Cerebellar cortex (tissue), 1 donor: ENCODE measurements at regions not wholly inside any gene's neighbourhood (a gene's known extent, or its start where the extent isn't known, plus 50 kb on each side); places are given as distances from the start of the nearest gene placed in this dataset.
A peak's percentile ranks its signal among the peaks of the same experiment; 100 is the strongest.
"Not testable (repeated sequence)": the region's sequence is repeated elsewhere in the genome, so short reads cannot be mapped to it uniquely, and the experiment has no call there.

Experiments used
- DNase-seq: peaks from one replicate; pipeline ENCODE4 v3.0.0-alpha.2; 2015; ENCODE audit warnings: low spot score

DNA sequence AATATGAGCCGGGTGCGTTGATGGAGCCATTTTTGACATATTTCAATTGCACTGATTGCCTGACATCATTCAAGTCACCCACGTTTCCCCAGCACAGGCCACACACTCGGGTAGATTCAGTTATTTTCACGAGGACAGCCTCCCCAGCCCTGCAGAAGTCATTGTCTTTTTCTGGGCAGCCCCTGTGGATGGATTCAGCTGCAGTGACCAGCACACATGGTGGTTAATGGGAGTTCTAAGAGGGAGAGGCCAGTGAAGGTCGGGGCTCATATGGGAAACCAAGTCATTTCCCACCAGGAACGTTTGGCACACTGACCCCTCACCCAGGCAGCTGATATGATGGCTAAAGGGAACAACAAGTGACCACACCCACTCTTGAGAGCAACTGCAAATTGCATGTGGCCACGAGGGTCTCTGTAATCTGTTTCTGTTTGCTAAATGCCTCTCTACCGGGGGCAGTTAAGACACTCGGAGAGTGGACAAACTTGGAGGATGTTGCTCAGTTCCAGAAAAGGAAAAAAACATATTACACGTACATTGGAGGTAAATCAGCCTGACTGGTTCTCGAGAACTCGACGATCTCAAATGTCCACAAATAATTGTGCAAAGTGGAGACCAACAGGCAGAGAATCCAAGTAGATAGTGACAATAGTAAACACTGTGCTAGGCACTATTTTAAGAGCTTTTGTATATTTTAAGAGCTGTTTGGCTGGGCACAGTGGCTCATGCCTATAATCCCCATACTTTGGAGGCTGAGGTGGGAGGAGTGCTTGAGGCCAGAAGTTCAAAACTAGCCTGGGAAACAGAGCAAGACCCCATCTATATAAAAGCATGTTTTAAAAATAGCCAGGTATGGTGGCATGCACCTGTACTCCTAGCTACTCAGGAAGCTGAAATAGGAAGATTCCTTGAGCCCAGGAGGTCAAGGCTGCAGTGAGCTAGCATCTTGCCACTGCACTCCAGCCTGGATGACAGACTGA lies 167.2 kb upstream of the IRF2BP2 start:
- no peak for DNase-seq

DNA sequence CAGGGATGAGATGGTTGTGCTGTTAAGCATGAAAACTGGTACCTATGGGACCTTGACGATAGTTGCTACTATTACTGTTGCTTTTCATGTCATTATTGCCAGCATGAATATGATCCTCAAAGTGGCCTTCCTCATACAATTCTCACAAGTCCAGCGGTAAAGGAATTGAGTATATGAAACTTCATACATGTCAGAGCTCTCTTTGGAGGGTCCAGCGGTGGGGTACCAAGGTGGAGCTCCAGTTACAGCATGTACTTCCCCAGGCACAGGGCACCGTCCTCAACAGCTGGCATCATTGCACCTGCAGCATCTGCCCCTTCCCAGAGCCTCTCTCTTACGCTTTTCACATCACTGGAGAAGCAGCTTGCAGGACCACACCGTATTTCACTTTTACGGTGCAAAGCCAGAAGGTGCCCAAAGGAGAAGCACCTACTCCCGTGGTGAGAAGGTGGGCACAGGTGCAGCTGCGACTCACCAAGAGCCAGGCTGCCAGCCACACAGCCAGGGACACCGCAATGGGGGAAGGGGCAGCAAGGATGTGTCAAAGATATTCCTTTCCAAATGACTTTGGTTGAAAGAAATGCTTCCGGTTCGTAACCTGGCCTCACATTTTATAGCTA lies 166.4 kb upstream of the IRF2BP2 start:
- DNase-seq: no peak

DNA sequence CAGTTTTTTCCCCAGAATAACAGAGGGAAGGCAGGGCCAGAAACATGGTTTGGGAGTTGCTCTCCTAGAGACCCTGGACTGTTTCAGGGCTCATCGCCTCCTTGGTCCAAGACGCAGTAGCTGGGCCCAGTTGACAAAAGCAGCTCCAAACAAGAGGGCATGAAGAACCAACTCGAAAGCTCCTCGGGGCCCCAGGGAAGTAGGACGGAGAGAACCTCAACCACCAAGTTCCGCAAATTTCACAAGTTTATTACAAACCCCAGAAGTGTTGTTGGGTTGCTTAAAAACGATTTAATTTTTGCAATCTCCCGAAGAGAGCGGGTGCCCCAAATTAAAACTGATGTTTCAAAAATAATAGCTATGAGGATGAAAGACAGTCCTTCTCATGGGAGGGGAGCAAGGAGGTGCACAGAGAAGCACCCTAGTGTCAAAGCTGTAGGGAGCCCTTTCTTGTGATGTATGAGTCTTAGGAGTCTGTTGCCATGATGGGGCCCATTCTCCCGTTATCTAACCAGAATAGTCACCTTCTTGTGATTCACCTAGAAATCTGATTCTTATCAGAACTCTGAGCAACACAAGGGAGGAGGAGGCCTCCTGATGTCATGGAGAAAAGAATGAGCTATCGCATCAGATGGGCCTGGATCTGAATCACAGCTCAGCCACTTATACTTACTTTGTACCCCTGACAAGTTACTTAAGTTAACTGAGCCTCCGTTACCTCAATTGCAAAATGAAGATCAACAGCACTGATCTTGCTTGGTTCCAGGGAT lies 165.7 kb upstream of the IRF2BP2 start:
- DNase-seq: no peak

DNA sequence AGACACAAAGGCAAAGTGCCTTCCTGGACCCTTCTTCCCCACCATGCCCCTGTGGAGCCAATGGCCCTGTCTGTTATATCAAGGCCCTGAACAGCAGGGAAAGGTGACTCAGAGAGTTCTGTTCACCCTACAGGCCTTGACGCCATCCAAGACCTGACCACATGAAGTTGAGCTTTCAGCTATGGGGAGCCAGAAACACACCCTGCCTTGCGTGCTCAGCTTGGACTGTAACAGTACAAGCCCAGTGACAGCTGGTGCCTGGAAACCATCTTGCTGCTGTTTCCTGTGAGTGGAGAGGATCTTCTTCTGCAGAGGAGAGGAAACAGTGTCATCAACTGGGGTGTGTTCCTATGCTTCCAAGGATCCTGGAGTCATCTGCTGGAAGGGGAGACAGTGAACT lies 165.0 kb upstream of the IRF2BP2 start:
- DNase-seq: no peak

DNA sequence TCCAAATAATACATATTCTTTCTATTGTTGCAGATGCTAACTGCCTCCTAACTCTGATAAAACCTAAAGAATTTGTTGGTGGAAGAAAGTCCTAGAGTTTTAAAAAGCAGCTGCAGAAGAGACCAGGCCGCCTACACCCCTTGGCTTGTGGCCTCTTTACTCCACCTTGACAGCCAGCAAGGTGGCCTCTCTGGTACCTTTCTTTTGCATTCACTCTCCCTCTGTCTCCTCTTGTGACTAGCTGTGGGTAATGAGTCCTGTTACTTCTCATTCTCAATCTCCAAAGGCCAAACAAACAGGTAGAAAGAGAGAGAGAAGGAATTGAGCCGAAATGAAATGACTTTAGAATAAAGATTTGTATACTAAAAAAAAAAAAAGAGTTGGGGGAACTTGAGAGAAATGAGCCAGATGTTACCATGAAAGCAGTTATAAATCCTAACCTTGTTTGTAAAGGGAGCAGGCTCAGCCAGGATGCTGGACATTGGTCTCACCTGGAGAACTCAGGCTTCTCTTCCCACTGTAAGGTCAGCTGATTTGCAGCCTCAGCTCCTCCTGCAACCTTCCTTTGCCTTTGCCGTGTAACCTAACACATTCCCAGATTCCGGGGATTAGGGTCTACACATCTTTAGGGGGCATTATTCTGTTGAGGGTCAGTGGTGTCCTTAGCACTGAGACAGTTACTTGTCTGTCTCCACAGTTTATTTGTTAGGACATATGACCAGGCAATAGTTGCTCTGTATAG lies 164.1 kb upstream of the IRF2BP2 start:
- DNase-seq: no peak

DNA sequence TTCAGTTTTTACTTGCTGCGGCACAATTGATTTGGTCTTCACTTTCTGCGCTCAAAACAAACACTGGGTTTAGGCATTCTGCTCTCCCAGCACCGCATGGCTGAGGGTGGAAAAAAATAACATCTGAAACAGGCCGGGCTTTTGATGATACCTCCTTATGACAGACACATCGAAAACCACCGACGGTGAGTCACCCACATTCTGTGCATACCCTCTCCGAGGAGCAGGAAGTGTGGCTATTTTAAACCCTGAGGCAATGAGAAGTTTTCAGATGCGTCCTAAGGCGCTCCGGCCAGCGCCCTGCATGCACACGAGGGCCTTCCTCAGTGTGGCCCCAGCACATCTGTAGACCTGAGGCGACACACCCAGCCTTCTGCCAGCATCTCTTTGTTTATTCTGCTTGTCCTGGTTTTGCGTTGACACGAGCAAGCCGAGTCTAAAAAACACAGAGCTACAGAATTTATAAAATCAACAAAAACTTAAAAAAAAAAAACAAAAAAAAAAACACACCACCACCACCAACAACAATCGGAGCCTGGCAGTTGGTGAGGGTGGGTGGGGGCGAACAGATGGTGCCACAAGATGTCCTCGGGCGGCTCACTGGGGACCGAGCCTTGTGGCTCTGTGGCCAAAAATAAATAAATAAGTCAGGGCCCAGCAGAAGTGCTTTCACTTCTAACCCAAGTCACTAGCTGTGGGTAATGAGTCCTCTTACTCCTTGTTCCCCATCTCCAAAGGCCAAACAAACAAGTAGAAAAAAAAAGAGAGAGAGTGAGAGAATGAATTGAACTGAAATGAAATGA lies 162.6 kb upstream of the IRF2BP2 start:
- peak; percentile 60 for DNase-seq

DNA sequence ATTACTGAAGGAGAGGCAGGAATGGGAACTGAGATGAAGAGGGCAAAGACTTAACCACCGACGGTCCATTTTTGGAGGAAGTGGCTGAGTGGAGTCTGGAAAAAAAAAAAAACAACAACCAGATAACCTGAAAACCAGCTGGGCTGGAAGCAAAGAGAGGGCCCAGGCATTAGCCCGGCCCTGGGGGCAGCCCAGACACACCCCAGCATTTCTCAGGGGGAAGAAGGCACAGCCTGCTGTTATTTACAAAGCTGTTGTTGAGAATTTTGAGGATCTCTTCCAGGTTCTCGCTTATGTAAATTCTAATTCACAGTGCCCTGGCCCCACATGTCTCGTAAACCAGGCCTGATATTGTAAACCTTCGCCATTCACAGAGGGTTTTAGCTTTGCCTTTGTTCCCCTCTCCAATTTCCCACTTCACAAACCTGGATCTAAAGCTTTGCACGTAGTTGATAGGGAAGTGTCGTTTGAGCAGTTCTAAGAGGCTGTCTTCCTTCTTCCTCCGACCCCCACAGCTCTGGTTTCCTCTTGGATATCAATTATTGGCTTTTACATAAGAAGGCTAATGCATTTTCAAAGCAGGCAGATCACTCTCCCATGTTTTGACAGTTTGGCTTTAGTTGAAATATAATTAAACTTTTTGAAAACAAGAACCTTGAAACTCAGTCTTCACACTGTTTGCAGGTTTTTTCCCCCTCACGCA lies 161.8 kb upstream of the IRF2BP2 start:
- no peak for DNase-seq

DNA sequence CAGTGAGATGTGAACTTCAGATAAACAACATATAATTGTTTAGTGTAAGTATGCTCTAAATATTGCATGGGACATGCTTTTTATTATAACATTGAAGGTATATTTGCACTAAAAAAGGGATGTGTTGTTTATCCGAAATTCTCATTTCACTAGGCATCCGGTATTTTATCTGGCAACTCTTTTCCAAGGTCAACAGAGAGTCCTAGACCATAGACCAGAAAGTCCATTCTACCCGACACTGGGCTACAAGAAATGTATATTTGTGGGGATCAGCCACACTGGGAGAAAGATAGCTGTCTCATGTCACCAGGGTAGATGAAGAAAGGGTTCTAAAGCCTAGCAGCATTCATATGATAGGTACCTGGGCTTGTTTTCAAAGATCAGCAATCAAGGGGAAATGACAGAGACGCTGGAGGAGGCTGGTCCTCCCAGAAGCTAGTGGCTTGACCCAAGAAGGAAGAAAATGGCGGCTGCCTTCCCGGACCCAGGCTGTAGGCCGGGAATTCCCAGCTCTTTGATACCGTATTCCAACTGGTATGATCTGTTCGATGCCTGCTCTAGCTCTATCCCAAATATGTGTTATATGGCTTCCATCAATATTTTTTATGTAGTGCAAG lies 161.1 kb upstream of the IRF2BP2 start:
- no peak for DNase-seq

DNA sequence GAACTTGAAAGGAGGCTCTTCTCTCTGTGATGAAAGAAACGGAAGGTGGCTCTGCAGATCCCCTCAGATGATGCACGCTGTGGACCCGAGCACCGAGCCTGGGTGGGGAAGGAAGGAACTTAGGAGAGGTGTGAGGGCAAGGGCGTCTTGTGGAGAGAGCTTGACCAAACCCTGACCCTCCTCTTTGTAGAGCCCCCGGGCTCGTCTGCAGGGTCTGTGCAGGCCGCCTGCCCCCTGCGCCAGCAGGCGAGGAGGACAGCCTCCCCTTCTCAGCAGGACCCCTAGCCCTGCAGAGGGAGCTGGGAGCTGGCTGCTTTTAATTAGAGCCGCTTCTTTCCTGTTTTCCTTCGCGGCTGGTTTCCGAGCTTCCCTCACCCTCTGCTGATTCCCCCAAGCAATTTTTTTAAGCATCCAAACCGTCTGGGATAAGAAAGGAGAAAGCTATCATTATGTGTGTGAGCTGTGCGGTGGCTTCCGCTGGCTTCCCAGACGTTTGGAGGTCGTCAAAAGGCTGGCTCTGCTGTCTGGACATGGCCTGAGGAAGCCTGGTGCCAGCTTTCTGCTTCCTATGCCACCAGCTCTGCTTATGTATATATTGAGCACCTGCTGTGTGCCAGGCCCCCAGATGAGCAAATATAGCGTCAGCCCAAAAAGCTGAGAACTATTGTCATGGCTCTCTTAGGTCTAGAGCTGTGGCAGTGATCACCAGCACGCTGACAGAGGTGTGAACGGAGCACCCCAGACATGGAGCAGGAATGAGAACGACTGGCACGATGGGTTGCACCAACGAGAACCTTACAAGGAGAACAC lies 160.2 kb upstream of the IRF2BP2 start:
- no peak for DNase-seq

DNA sequence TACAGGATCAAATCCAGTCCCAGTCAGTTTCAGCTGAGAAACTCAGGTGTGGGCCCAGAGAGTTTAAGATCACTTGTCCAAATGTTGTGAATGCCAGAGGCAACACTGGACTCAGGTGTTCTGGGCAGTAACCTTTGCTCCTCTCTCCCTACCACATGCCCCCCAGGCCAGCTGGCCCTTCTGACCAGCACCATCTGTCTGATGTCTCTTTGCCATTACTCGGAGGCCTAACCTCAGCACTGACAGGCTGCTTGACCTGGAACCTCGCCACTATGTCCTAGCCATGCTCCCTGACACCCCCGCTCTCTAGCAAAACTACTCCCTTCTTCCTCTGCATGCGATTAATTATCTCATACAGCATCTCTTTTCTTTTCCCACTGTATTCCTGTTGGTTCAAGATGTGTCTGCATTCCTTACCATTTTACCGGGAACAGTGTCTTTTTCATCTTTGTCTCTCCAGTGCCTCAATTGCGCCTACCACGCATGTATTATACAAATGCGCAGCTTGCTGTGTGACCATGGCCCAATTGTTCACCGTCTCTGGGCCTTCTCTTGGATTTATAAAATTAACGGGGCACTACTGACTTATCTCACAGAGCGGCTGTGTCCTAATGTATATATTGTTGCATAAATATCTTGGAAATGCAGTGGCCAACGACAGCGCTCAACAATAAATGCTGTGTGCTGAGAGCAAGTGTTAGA lies 159.5 kb upstream of the IRF2BP2 start:
- DNase-seq: peak; percentile 68

DNA sequence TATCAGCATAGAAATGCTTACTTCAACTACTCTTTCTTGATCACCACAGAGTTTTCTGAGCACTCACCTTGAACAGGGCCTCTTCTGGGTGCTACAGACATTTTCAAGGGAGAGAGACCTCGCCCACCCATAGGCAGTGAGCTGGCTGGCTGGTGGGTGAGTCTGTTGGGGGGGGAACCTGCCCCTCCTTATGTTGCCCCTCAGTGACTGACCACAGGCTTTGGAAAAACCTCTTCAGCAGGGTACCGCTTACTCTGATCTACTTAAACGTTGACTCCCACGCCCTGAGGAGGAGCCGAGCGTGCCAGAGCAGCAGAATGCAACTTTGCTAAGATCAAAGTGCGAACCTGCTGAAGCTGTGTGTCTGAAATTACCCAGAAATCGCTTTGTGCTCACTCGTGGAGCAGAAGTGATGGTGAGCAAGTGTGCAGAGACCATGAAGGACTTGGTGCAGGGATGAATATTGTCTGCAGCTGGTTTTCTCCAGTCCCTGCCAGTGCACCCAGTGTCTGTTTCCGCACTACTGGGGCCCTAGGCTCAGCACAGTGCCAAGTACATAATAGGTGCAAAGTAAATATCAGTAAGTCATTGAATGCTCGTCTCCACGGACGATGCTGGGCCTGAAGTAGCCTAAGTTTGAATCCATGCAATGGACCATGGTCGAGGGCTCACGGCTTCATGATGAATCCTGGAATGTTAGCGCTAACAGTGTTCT lies 158.7 kb upstream of the IRF2BP2 start:
- no peak for DNase-seq

DNA sequence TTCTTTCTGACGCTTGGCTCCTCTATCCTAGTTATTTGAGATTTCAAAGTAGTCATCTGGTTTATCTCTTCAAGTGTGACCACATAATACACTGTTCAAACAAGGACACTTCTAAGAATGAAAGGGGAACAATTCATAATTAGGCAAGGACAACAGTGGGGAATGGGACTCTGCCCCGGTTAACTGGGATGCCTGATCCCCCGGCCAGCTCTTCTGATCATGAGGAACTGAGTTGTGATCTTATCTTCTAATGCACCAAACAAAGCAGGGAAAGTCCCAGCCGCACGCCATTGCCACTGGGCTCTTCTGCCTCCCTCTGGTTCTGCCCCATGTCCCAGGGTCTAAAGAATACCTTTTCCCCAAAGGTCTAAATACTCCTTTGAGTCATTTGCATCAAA lies 158.2 kb upstream of the IRF2BP2 start:
- no peak for DNase-seq

DNA sequence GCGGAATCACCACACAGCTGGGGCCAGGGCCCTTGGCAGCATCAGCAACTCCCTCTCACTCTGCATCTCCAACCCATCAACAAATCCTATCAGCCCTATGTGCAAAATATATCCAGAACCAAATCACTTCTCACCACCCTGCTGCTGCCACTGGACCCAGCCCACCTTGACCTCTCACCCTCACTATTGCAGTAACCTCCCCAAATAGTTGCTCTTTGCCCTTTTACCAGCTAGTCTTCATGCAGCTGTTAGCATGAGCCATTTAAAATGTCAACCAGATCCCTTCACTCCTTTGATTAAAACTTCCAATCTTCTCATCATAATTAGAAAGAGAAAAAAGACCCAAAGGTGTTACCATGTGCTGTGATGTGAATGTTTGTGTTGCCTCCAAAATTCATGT lies 155.7 kb upstream of the IRF2BP2 start:
- DNase-seq: no peak

DNA sequence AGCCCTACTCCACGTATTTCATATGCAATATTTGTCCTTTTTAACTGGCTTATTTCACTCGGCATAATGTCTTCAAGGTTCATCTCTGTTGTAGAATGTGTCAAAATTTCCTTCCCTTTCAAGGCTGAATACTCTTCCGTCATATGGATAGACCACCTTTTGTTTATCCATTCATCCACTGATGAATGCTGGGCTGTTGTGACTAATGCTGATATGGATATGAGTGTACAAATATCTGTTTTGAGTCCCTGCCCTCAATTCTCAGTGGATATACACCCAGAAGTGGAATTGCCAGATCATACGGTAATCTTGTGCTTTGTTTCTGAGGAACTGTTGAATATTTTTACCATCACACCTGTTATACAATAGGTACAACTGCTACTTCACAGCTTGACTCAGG lies 155.2 kb upstream of the IRF2BP2 start:
- no peak for DNase-seq

DNA sequence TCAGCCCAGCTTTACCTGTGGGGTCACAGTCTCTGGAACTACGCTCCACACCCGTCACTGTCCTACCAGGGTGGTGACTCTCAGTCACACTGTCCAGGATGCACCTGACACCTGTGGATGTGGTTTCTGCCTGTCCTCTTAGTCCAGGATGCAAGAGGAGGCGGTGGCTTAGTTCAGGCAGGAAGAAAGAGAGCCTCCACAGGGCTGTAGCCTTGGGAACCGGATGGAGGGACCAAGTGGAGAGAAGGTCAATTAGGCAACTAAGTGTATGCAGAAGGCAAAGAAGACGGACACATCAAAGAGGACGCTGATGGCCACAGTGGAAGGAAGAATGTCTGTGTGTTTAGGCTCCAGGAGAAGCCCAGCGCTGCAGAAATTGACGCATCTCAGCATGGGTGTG lies 153.9 kb upstream of the IRF2BP2 start:
- DNase-seq: no peak

DNA sequence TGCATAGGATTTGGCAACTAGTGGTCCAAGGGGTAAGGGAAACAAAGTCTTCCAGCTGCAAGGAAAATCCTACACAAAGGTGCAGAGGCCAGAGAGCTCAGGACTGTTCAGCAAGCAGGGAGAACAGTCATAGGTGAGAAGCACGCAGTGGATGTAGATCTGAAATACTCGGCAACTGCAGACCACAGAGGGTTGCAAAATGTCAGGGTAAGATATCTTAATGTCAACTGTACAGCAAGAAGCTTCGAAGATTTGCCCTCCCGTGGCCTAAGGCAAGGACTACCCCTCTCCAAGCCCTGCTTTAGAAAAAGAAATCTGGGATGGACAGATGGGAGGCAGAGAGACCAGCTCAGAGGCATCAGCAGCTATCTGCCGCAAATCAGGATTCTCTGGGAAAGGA lies 153.4 kb upstream of the IRF2BP2 start:
- no peak for DNase-seq

DNA sequence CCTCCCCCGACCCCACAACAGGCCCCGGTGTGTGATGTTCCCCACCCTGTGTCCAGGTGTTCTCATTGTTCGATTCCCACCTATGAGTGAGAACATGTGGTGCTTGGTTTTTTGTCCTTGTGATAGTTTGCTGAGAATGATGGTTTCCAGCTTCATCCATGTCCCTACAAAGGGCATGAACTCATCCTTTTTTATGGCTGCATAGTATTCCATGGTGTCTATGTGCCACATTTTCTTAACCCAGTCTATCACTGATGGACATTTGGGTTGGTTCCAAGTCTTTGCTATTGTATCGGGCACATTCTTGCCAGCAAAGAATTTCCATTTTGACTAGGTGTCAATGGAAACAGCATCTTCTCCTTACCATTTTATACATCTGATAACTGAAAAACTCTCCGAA lies 152.1 kb upstream of the IRF2BP2 start:
- DNase-seq: not testable (repeated sequence)

DNA sequence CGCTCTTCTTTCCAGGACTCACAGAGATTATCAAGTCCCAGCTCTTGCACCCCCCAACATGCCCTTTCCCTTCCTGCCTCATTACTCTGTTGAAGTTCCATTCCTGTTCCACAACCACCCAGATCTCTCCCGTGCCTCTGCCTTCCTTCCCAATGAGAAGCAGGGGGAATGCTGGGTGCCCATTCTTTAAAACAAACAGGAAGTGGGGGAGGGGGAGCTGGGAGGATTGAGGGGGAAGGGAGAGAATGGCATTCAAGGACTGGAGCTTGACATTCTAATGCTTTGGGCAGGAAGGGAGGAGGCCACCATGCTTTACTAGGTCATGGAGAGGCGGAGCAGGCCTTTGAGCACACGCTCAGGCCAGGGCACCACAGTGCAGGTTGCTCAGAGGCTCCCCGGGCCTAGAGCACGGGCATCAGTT lies 150.3 kb upstream of the IRF2BP2 start:
- no peak for DNase-seq
